SK-N-MC (cell line): ENCODE measurements at regions not wholly inside any gene's neighbourhood (a gene's known extent, or its start where the extent isn't known, plus 50 kb on each side); places are given as distances from the start of the nearest gene placed in this dataset.

Experiments
- DNase-seq: peaks from one replicate; pipeline ENCODE4 v3.0.0-alpha.2; 2011; ENCODE audit warnings: low read depth, low spot score
- H3K27ac ChIP-seq: fragments of 200-600 bp; sonication (generic); 2 replicates; pipeline ENCODE4 v1.5.1; 2016; ENCODE audit warnings: mixed run types
- H3K36me3 ChIP-seq: fragments of 200-600 bp; sonication (generic); 2 replicates; pipeline ENCODE4 v1.6.1; 2017; ENCODE audit warnings: antibody characterized with exemption, low read length, mixed read lengths; ENCODE audit not compliant: insufficient read depth
- H3K4me3 ChIP-seq: fragments of 200-600 bp; sonication (generic); 2 replicates; pipeline ENCODE4 v1.5.1; 2016
- H3K9ac ChIP-seq: fragments of 200-600 bp; sonication (generic); 2 replicates; pipeline ENCODE4 v1.8.0; 2017; ENCODE audit warnings: mixed run types, mixed read lengths; ENCODE audit not compliant: insufficient read length
- H3K9me3 ChIP-seq: fragments of 200-600 bp; sonication (generic); 2 replicates; pipeline ENCODE4 v1.6.1; 2017; ENCODE audit warnings: low read depth, mild to moderate bottlenecking, antibody characterized with exemption, low read length, moderate library complexity, mixed read lengths
- EZH2 ChIP-seq: fragments of 200-600 bp; sonication (generic); IDR thresholded peaks from one replicate; pipeline ENCODE4 v1.6.1; 2017; ENCODE audit warnings: antibody characterized with exemption
- FOXP2 ChIP-seq: optimal IDR thresholded peaks from 2 replicates; pipeline ENCODE3; 2011; ENCODE audit warnings: mild to moderate bottlenecking, moderate library complexity; ENCODE audit not compliant: insufficient read depth; ENCODE audit errors: extremely low read length, control extremely low read depth
- POLR2AphosphoS5 ChIP-seq: IDR thresholded peaks from 2 replicates; pipeline ENCODE4 v1.6.1; 2012; ENCODE audit warnings: mild to moderate bottlenecking, low read depth, low read length, borderline replicate concordance

DNA sequence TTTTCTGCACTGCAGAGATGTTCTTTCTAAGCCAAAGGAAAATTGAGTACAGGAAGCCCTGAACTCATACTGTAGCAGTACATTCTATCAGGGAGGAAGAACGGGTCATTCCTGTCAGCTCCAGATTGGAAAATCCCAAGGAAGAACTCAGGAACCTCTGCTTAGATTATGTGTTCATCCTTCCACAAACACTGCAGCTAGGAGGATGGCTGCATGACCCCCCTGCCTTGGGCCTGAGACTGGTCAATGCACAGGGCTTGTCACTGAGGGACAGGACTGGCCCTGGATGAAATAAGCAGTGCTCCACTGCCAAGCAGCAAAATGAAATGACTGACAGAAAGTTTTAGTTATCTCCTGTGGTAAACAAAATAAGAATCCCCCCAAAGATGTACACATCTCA is 1406.8 kb upstream of the TMEM132C start:
- TF ChIP-seq POLR2AphosphoS5 = no peak
- TF ChIP-seq FOXP2 = no peak
- TF ChIP-seq EZH2 = no peak
- no peaks in the 10 kb centered on the region for H3K9me3 ChIP-seq
- H3K27ac ChIP-seq = no peak overlapping the region

DNA sequence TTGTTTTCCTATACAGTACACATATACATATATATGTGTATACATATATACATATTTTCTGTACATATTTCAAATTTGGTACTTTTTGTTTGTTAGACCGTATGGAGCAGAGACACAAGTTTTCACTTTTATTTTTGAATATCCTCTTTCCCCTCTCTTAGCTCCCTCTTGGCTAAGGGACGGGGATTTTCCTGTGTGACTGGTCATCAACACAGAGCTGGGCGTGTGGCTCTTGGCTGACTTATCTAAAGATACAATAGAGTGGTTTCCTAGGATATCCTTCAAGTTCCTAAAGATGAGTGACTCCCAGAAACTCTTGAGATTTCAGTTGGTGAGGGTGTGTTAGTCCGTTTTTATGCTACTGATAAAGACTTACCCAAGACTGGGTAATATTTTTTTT is 1404.5 kb upstream of the TMEM132C start:
- TF ChIP-seq POLR2AphosphoS5 = no peak
- no peak for TF ChIP-seq EZH2
- TF ChIP-seq FOXP2 = no peak
- no peak overlapping the region for H3K4me3 ChIP-seq
- no peaks in the 10 kb centered on the region for H3K36me3 ChIP-seq
- no peak overlapping the region for H3K9ac ChIP-seq
- H3K9me3 ChIP-seq = no peaks in the 10 kb centered on the region
- no peak for DNase-seq
- no peak overlapping the region for H3K27ac ChIP-seq

More for the DNA sequence above, 1406.8 kb upstream of the TMEM132C start:
- H3K9ac ChIP-seq = no peak overlapping the region
- H3K36me3 ChIP-seq = no peaks in the 10 kb centered on the region
- no peak for DNase-seq
- H3K4me3 ChIP-seq = no peak overlapping the region

DNA sequence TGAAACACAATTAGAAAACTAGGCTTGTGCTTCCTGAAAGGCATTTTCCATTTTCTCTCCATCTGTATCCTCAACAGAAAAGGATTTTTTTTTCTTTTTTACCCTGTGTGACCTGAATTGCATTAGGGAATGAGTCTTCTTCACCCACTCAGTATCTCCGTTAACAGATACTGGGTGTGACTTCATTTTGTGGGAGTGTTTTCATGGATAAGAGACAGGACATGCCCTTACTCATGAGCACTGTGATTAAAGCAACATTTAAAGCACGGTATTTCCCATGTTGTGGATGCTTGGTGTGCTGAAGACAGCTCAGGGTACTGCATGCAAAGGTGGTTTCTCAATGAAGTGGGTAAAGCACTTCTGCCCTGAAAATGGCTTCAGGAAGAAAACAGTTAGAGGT is 1397.3 kb upstream of the TMEM132C start:
- no peak overlapping the region for H3K9ac ChIP-seq
- DNase-seq = no peak
- no peaks in the 10 kb centered on the region for H3K9me3 ChIP-seq
- TF ChIP-seq POLR2AphosphoS5 (no peak), FOXP2 (no peak), EZH2 (no peak)
- no peaks in the 10 kb centered on the region for H3K36me3 ChIP-seq
- no peak overlapping the region for H3K4me3 ChIP-seq
- no peak overlapping the region for H3K27ac ChIP-seq

DNA sequence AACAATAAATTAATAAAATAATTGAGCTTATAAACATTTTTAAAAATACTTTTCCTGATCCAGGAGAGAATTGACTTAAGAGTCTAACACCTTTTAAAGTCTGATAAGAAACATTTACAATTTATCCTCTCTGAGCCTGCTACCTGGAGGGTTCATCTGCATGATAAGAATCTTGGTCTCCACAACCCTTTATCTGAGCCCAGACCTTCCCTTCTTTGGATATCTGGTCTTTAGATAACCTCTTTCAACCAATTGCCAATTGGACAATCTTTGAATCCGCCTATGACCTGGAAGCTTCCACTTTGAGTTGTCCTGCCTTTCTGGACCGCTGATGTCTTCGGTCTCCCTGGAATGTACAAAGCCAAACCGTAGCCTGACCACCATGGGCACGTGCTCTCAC is 1393.3 kb upstream of the TMEM132C start:
- no peak overlapping the region for H3K9ac ChIP-seq
- no peak for DNase-seq
- H3K4me3 ChIP-seq = no peak overlapping the region

DNA sequence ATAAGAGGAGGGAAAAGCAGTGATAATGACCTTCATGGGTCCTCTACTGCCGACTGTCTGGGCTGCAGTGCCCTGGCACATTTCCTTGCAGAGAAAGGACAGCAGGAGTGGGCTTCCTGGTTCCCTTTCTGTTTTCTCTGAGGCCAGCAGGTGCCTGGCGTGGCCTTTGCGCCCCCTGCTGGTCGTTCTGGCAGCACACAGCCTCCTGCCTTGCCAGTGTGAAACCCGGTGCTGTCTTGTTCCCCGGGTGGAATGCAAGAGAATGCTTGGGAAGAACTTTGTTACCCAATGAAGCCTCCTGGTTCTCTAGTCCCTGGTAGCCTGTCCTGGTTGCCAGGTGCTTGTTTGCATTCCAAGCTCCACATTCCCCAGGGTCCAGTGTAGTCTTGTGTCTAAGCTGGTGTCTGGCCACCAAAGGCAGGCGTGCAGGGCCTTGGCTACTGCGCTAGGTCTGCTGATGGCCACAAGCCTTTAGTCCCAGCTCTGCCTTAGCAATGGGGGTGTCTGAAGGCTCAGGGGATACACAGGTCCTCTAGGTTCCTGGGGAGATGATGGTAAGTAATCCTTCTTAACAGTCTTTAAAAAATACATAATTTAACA is 1392.4 kb upstream of the TMEM132C start:
- no peak for DNase-seq
- Histone ChIP-seq H3K9ac (no peak overlapping the region), H3K4me3 (no peak overlapping the region), H3K27ac (no peak overlapping the region), H3K36me3 (no peaks in the 10 kb centered on the region), H3K9me3 (no peaks in the 10 kb centered on the region)
- TF ChIP-seq EZH2 (no peak), FOXP2 (no peak), POLR2AphosphoS5 (no peak)

More for the DNA sequence above, 1393.3 kb upstream of the TMEM132C start:
- TF ChIP-seq FOXP2 = no peak
- no peak for TF ChIP-seq EZH2
- no peak for TF ChIP-seq POLR2AphosphoS5
- H3K36me3 ChIP-seq = no peaks in the 10 kb centered on the region
- H3K9me3 ChIP-seq = no peaks in the 10 kb centered on the region
- H3K27ac ChIP-seq = no peak overlapping the region

DNA sequence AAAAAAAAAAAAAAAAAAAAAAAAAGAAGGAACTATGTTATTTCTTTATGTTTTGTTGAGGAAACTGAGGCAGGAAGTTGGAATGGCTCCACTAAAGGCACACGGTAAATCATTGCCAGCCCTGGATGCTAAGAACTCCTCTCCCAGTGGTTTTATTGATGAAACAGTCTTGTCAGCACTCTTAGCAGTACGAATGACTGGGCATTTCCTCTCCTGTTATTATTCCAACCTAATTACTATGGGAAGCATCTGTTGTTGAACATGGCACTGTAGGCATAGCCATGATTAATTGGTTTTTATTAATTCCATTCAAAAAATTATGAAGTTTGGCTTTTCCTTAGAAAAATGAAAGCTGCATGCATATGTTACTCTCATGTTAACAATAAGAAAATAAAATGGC is 1387.1 kb upstream of the TMEM132C start:
- Histone ChIP-seq H3K27ac (no peak overlapping the region), H3K36me3 (no peaks in the 10 kb centered on the region), H3K9ac (no peak overlapping the region), H3K4me3 (no peak overlapping the region), H3K9me3 (no peaks in the 10 kb centered on the region)
- TF ChIP-seq FOXP2 (no peak), POLR2AphosphoS5 (no peak), EZH2 (no peak)
- DNase-seq = no peak

DNA sequence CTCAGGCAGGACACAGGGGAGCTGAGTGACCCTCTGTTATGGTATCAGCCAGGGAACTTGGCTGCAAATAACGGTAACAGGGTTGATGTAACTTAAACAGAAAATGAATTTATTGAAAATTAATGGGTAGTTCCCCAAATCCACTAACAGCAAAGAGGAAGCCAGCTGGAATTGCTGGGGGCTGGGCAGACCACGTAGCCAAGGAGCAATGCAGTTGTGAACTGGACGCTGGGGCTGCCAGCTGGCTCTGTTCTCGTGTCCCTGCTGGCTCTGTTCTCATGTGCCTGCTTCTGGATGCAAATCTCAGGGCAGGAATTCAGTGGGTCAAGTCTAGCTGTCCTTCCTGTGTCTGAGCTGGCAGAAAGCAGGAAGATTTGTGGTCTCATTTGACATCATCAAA is 1383.3 kb upstream of the TMEM132C start:
- no peak for DNase-seq
- Histone ChIP-seq H3K36me3 (no peaks in the 10 kb centered on the region), H3K27ac (no peak overlapping the region), H3K9ac (no peak overlapping the region), H3K4me3 (no peak overlapping the region), H3K9me3 (no peaks in the 10 kb centered on the region)
- no peak for TF ChIP-seq POLR2AphosphoS5
- no peak for TF ChIP-seq FOXP2
- TF ChIP-seq EZH2 = no peak

DNA sequence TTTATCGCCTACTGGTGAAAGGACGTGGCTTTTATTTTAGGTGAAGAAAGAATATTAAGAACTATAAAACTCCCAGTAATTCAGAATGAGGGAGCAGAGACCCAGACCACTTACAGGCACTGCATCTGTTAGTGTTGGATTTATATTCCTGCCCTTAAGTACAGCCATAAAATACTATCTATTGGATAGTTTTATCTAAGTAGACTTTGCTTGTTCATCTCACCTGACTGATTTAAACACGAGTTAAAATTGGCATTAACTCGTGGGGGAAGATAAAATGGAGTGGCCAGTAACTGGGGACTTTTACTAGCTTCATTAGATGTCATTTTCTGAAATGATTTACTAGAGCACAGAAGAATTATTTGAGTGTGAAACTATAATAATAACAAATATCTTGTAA is 1377.5 kb upstream of the TMEM132C start:
- TF ChIP-seq POLR2AphosphoS5 (no peak), FOXP2 (no peak), EZH2 (no peak)
- Histone ChIP-seq H3K9ac (no peak overlapping the region), H3K4me3 (no peak overlapping the region), H3K9me3 (no peaks in the 10 kb centered on the region), H3K36me3 (no peaks in the 10 kb centered on the region), H3K27ac (no peak overlapping the region)
- DNase-seq = no peak

DNA sequence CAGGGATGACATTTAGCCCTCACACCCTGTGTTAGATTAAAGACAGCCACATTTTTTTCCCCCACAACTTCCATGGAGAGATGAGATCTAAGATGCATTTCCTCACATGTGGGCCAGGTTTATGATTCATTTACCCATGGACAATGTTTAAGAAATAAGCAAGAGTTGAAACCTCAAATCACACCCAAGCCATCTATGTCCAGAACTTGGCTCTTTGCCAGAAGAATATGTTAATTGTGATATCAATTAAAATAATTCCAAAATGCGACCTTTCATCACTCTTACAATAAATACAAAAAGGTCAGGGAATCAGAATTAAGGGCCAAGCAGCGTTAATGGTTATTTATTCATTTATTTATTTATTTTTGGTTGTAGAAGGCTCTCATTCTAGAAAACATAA is 1376.9 kb upstream of the TMEM132C start:
- no peaks in the 10 kb centered on the region for H3K9me3 ChIP-seq
- no peak overlapping the region for H3K27ac ChIP-seq
- TF ChIP-seq POLR2AphosphoS5 (no peak), FOXP2 (no peak), EZH2 (no peak)
- no peaks in the 10 kb centered on the region for H3K36me3 ChIP-seq
- no peak overlapping the region for H3K9ac ChIP-seq
- no peak for DNase-seq
- H3K4me3 ChIP-seq = no peak overlapping the region
